RWPE1 (cell line): ENCODE measurements at regions not wholly inside any gene's neighbourhood (a gene's known extent, or its start where the extent isn't known, plus 50 kb on each side); places are given as distances from the start of the nearest gene placed in this dataset.

Source experiments
- CTCF ChIA-PET: fragments of 350-600 bp; sonication (Branson Sonifier 250); formaldehyde crosslinking; extraction: SDS; loops from one replicate; lab custom pipeline; 2021; lab: Yijun Ruan, JAX
- POLR2A ChIA-PET: fragments of 400-600 bp; formaldehyde crosslinking; extraction: SDS; loops from one replicate; lab custom pipeline; 2020; ENCODE audit warnings: antibody characterized with exemption; ENCODE audit not compliant: low non-redundant PET; lab: Yijun Ruan, JAX
- DNase-seq: peaks from one replicate; pipeline ENCODE4 v3.0.0; 2012; ENCODE audit warnings: low spot score
- H3K27ac ChIP-seq: fragments of 450-650 bp; 2 replicates; pipeline ENCODE4 v1.5.1; 2017
- CTCF ChIP-seq: fragments of 450-650 bp; conservative IDR thresholded peaks from 2 replicates; pipeline ENCODE4 v1.5.1; 2017; ENCODE audit warnings: low read depth, mild to moderate bottlenecking

- DNase-seq: no peak
- no peak for TF ChIP-seq CTCF
- CTCF ChIA-PET: no interaction called here
- POLR2A ChIA-PET: no interaction called here
- H3K27ac ChIP-seq: no peak overlapping the region
Measured at GRCh38 chrX:145475725-145476124, 228.4 kb downstream of the SPANXN1 start.

- DNase-seq: peak; percentile 11
- TF ChIP-seq CTCF: no peak
- CTCF ChIA-PET: no interaction called here
- POLR2A ChIA-PET: interaction anchor here (0.6 kb wide), 1 partner anchor 514 kb away, joined by 5 read pairs; no protein-coding TSS in a partner anchor
- H3K27ac ChIP-seq: no peak overlapping the region
Measured at GRCh38 chrX:145484740-145485139, 237.4 kb downstream of the SPANXN1 start.

DNA sequence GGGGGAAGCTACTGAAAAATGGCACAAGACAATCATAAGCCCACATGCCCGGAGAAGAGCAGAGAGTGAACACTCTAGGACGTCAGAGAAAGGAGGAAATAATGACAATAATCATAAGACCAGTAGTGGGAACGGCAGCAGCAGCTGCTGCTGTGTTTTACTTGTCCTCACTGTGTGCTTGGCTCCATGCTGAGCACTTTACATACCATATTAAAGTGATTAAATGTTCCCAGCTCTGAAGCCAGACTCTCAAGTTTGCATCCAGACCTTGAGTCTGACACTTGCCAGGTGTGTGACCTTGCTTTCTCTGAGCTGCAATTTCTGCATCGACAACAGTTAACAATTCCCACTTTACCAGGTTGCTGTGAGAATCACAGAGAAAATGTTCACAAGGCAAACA, 255.4 kb downstream of the SPANXN1 start:
- no peak overlapping the region for H3K27ac ChIP-seq
- DNase-seq: no peak
- ChIA-PET POLR2A (no interaction called here), CTCF (no interaction called here)
- no peak for TF ChIP-seq CTCF

DNA sequence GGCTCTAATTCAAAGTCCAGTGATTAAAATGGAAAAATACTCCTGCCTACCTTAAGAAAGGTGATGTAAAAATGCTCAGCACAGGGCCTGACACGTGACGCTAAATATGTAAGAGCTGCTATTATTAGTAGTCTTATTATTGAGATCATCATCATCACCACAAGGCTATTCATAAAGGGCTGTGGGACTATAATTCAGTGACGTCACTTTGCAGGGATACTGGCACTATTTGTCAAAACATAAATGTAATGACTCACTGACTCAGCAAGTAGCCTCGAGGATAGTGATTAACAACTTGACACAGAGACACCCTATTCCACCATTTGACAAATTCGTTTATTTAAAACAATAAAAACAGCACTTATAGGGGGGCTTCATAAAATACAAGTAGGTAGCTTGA, 258.9 kb downstream of the SPANXN1 start:
- TF ChIP-seq CTCF: no peak
- CTCF ChIA-PET: no interaction called here
- no peak overlapping the region for H3K27ac ChIP-seq
- DNase-seq: peak; percentile 29
- POLR2A ChIA-PET: no interaction called here

GRCh38 chrX:145524931-145525330, 277.6 kb downstream of the SPANXN1 start:
- CTCF ChIA-PET: no interaction called here
- POLR2A ChIA-PET: no interaction called here

GRCh38 chrX:145532176-145532780, 285.0 kb downstream of the SPANXN1 start:
- ChIA-PET POLR2A (no interaction called here), CTCF (no interaction called here)
- TF ChIP-seq CTCF: no peak
- no peak for DNase-seq
- no peak overlapping the region for H3K27ac ChIP-seq

More at GRCh38 chrX:145524931-145525330, 277.6 kb downstream of the SPANXN1 start:
- H3K27ac ChIP-seq: no peak overlapping the region
- TF ChIP-seq CTCF: no peak
- no peak for DNase-seq
